SK-N-SH treated with all-trans-retinoic acid at 6 μM for 48 hours (cell line): ENCODE measurements at regions not wholly inside any gene's neighbourhood (a gene's known extent, or its start where the extent isn't known, plus 50 kb on each side); places are given as distances from the start of the nearest gene placed in this dataset.

Experiments
- ATAC-seq: fragments of 200-7000 bp; cut with Tn5 transposase; 3 replicates; pipeline ENCODE4 v1.9.1; 2020; ENCODE audit warnings: mild to moderate bottlenecking, moderate library complexity
- ARNTL ChIP-seq: fragments of 450-650 bp; formaldehyde crosslinking; IDR thresholded peaks from 2 replicates; pipeline ENCODE4 v1.5.0; 2020; ENCODE audit warnings: low read depth, mild to moderate bottlenecking, moderate library complexity, borderline replicate concordance
- BACH2 ChIP-seq: fragments of 250-450 bp; sonication (Bioruptor Pico); IDR thresholded peaks from 2 replicates; pipeline ENCODE4 v1.9.0; 2021; ENCODE audit warnings: mild to moderate bottlenecking, borderline replicate concordance
- CSDC2 ChIP-seq: fragments of 250-450 bp; sonication (Bioruptor Pico); IDR thresholded peaks from 2 replicates; pipeline ENCODE4 v1.5.0; 2020; ENCODE audit warnings: mild to moderate bottlenecking, moderate library complexity
- ESRRG ChIP-seq: fragments of 250-450 bp; sonication (Bioruptor Pico); IDR thresholded peaks from 2 replicates; pipeline ENCODE4 v1.6.1; 2021; ENCODE audit warnings: mild to moderate bottlenecking
- GLIS3 ChIP-seq: fragments of 250-450 bp; sonication (Bioruptor Pico); IDR thresholded peaks from 2 replicates; pipeline ENCODE4 v1.5.0; 2020; ENCODE audit warnings: mild to moderate bottlenecking, moderate library complexity
- ISL1 ChIP-seq: fragments of 250-450 bp; sonication (Bioruptor Pico); IDR thresholded peaks from 2 replicates; pipeline ENCODE4 v2.1.2; 2022; ENCODE audit warnings: mild to moderate bottlenecking, moderate library complexity
- OSR1 ChIP-seq: fragments of 250-450 bp; sonication (Bioruptor Pico); IDR thresholded peaks from 2 replicates; pipeline ENCODE4 v1.8.0; 2022; ENCODE audit warnings: moderate library complexity, mild to moderate bottlenecking, inconsistent platforms
- PATZ1 ChIP-seq: fragments of 250-450 bp; sonication (Bioruptor Pico); IDR thresholded peaks from 2 replicates; pipeline ENCODE4 v1.8.0; 2020; ENCODE audit warnings: mild to moderate bottlenecking, moderate library complexity, borderline replicate concordance
- PPARA ChIP-seq: fragments of 250-450 bp; sonication (Bioruptor Pico); IDR thresholded peaks from 2 replicates; pipeline ENCODE4 v1.5.0; 2020; ENCODE audit warnings: mild to moderate bottlenecking, borderline replicate concordance
- RARB ChIP-seq: fragments of 250-450 bp; sonication (Bioruptor Pico); IDR thresholded peaks from 2 replicates; pipeline ENCODE4 v1.8.0; 2021; ENCODE audit warnings: mild to moderate bottlenecking, moderate library complexity
- SNAI2 ChIP-seq: fragments of 250-450 bp; sonication (Bioruptor Pico); IDR thresholded peaks from 2 replicates; pipeline ENCODE4 v1.5.0; 2020; ENCODE audit warnings: mild to moderate bottlenecking, moderate library complexity
- TCF4 ChIP-seq: fragments of 250-450 bp; sonication (Bioruptor Pico); IDR thresholded peaks from 2 replicates; pipeline ENCODE4 v1.8.0; 2021; ENCODE audit warnings: mild to moderate bottlenecking, moderate library complexity, borderline replicate concordance
- TOX ChIP-seq: fragments of 250-450 bp; sonication (Bioruptor Pico); IDR thresholded peaks from 2 replicates; pipeline ENCODE4 v1.8.0; 2021; ENCODE audit warnings: mild to moderate bottlenecking, moderate library complexity, borderline replicate concordance
- TSHZ2 ChIP-seq: fragments of 250-450 bp; sonication (Bioruptor Pico); IDR thresholded peaks from 2 replicates; pipeline ENCODE4 v1.5.0; 2020; ENCODE audit warnings: mild to moderate bottlenecking, moderate library complexity
- ZC3H10 ChIP-seq: fragments of 250-450 bp; sonication (Bioruptor Pico); IDR thresholded peaks from 2 replicates; pipeline ENCODE4 v1.5.1; 2021; ENCODE audit warnings: mild to moderate bottlenecking, moderate library complexity
- ZFP3 ChIP-seq: fragments of 250-450 bp; sonication (Bioruptor Pico); IDR thresholded peaks from 2 replicates; pipeline ENCODE4 v1.5.0; 2020; ENCODE audit warnings: mild to moderate bottlenecking, moderate library complexity
- ZFP30 ChIP-seq: fragments of 450-650 bp; formaldehyde crosslinking; IDR thresholded peaks from 2 replicates; pipeline ENCODE4 v1.5.0; 2022; ENCODE audit warnings: mild to moderate bottlenecking, moderate library complexity
- ZNF565 ChIP-seq: fragments of 450-650 bp; formaldehyde crosslinking; conservative IDR thresholded peaks from 2 replicates; pipeline ENCODE4 v1.5.0; 2020; ENCODE audit warnings: low read depth, mild to moderate bottlenecking, moderate library complexity
- ZNF70 ChIP-seq: fragments of 450-650 bp; formaldehyde crosslinking; IDR thresholded peaks from 2 replicates; pipeline ENCODE4 v1.5.0; 2020; ENCODE audit warnings: mild to moderate bottlenecking, moderate library complexity
- ZNF8 ChIP-seq: fragments of 450-650 bp; formaldehyde crosslinking; IDR thresholded peaks from 2 replicates; pipeline ENCODE4 v1.5.0; 2020; ENCODE audit warnings: mild to moderate bottlenecking, moderate library complexity
- TF ChIP-seq, protein P1 (sequence below): fragments of 250-450 bp; sonication (Bioruptor Pico); IDR thresholded peaks from 2 replicates; pipeline ENCODE4 v1.5.1; 2021; ENCODE audit warnings: mild to moderate bottlenecking, moderate library complexity

DNA sequence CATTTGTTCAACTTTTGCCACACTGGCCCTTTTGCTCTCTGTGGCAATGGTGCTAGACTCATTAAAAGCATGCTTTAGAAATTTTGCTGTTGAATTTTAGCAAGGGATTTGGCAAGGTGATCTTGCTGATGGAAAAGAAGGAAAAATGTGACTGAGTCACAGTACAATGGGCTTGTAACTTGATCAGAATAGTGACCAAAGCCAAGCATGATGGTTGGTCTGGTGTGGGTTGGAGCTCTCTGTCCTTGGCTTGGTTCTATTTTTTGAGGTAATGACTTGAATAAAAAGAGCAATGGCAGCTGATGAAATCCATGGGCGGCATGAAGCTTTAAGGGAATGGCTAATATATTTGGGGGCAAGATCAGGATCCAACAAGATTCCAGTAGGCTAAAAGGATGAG is 114.4 kb upstream of the ZNF366 start:
- ATAC-seq = no peak
- TF ChIP-seq TOX (CRISPR knock-in tag) (no peak), SNAI2 (no peak), BACH2 (CRISPR knock-in tag) (no peak), ARNTL (no peak), ZNF8 (CRISPR knock-in tag) (no peak)
- TF ChIP-seq, protein P1, sequence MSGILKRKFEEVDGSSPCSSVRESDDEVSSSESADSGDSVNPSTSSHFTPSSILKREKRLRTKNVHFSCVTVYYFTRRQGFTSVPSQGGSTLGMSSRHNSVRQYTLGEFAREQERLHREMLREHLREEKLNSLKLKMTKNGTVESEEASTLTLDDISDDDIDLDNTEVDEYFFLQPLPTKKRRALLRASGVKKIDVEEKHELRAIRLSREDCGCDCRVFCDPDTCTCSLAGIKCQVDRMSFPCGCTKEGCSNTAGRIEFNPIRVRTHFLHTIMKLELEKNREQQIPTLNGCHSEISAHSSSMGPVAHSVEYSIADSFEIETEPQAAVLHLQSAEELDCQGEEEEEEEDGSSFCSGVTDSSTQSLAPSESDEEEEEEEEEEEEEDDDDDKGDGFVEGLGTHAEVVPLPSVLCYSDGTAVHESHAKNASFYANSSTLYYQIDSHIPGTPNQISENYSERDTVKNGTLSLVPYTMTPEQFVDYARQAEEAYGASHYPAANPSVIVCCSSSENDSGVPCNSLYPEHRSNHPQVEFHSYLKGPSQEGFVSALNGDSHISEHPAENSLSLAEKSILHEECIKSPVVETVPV (CRISPR knock-in tag) = no peak

GRCh38 chr5:72619677-72620076 is 112.5 kb upstream of the ZNF366 start:
- TF ChIP-seq ESRRG (CRISPR knock-in tag) (no peak), ZC3H10 (CRISPR knock-in tag) (no peak), ZFP3 (CRISPR knock-in tag) (no peak), TOX (CRISPR knock-in tag) (no peak), ZNF70 (CRISPR knock-in tag) (no peak), PPARA (CRISPR knock-in tag) (no peak), ZFP30 (CRISPR knock-in tag) (no peak), TSHZ2 (CRISPR knock-in tag) (no peak), RARB (CRISPR knock-in tag) (no peak)
- TF ChIP-seq, protein P1 (CRISPR knock-in tag) = no peak
- TF ChIP-seq, all 23 proteins: peak for 0
- no peak for ATAC-seq

GRCh38 chr5:72619251-72619650 is 112.0 kb upstream of the ZNF366 start:
- no peak for ATAC-seq
- TF ChIP-seq, protein P1 (CRISPR knock-in tag) = no peak
- no peak for TF ChIP-seq ZNF8 (CRISPR knock-in tag)
- no peak for TF ChIP-seq SNAI2
- no peak for TF ChIP-seq ARNTL
- TF ChIP-seq ZFP3 (CRISPR knock-in tag) = no peak
- no peak for TF ChIP-seq ZC3H10 (CRISPR knock-in tag)
- TF ChIP-seq ZNF70 (CRISPR knock-in tag) = no peak
- TF ChIP-seq OSR1 (CRISPR knock-in tag) = no peak
- TF ChIP-seq GLIS3 = no peak
- no peak for TF ChIP-seq TCF4
- TF ChIP-seq PPARA (CRISPR knock-in tag) = no peak
- TF ChIP-seq BACH2 (CRISPR knock-in tag) = no peak
- TF ChIP-seq ZFP30 (CRISPR knock-in tag) = no peak
- no peak for TF ChIP-seq RARB (CRISPR knock-in tag)
- TF ChIP-seq ESRRG (CRISPR knock-in tag) = no peak

GRCh38 chr5:72618708-72619107 is 111.5 kb upstream of the ZNF366 start:
- ATAC-seq = no peak
- no peak for TF ChIP-seq ZC3H10 (CRISPR knock-in tag)
- TF ChIP-seq, protein P1 (CRISPR knock-in tag) = no peak
- no peak for TF ChIP-seq ZFP30 (CRISPR knock-in tag)
- no peak for TF ChIP-seq ISL1 (CRISPR knock-in tag)
- no peak for TF ChIP-seq PATZ1
- no peak for TF ChIP-seq ZFP3 (CRISPR knock-in tag)
- no peak for TF ChIP-seq TSHZ2 (CRISPR knock-in tag)
- no peak for TF ChIP-seq PPARA (CRISPR knock-in tag)
- no peak for TF ChIP-seq TOX (CRISPR knock-in tag)
- no peak for TF ChIP-seq ZNF565
- TF ChIP-seq ZNF70 (CRISPR knock-in tag) = no peak
- no peak for TF ChIP-seq GLIS3
- TF ChIP-seq ARNTL = no peak
- TF ChIP-seq OSR1 (CRISPR knock-in tag) = no peak
- no peak for TF ChIP-seq ESRRG (CRISPR knock-in tag)
- TF ChIP-seq CSDC2 (CRISPR knock-in tag) = no peak
